T-cell (primary cell): ENCODE measurements at regions not wholly inside any gene's neighbourhood (a gene's known extent, or its start where the extent isn't known, plus 50 kb on each side); places are given as distances from the start of the nearest gene placed in this dataset.
"Not testable (repeated sequence)": the region's sequence is repeated elsewhere in the genome, so short reads cannot be mapped to it uniquely, and the experiment has no call there.

ENCODE experiments used
- ATAC-seq, 4 experiments: fragments of 200-7000 bp in 3 of 4; fragments of 150-1000 bp in 1 of 4; cut with Tn5 transposase; replicated peaks in 1 of 4; 1 replicate in 3 of 4; 2 replicates in 1 of 4; pipeline ENCODE4 v1.10.0; 2021; ENCODE audit warnings: moderate library complexity in 3 of 4, mild to moderate bottlenecking in 2 of 4, moderate number of reproducible peaks in 1 of 4
- CTCF ChIA-PET, 2 donors: fragments of 300-600 bp; sonication (Branson Sonifier 250); formaldehyde crosslinking; loops; one replicate each; lab custom pipeline; 2022; ENCODE audit warnings: antibody characterized with exemption in 2 of 2; lab: Charles Lee
- POLR2A ChIA-PET, 2 donors: fragments of 300-600 bp; sonication (Branson Sonifier 250); formaldehyde crosslinking; loops; one replicate each; lab custom pipeline; 2022; ENCODE audit warnings: antibody characterized with exemption in 2 of 2; lab: Charles Lee
- DNase-seq, 35 experiments: peaks; one replicate each; pipeline versions ENCODE4 v3.0.0 to v3.0.0-alpha.2; 2013 to 2023
- H3K27ac ChIP-seq: one replicate; pipeline ENCODE4 v1.5.1; 2013; ENCODE audit warnings: low read length
- H3K27me3 ChIP-seq, 2 experiments: replicated peaks in 1 of 2; 1 replicate in 1 of 2; 2 replicates in 1 of 2; pipeline versions ENCODE4 v1.6.1 to v1.7.0; 2013; ENCODE audit warnings: low read length in 1 of 2, mixed read lengths in 1 of 2; ENCODE audit not compliant: control insufficient read depth in 2 of 2, insufficient read depth in 2 of 2; ENCODE audit errors: extremely low read depth in 1 of 2
- H3K36me3 ChIP-seq, 2 donors: 1 replicate in 1 of 2; 2 replicates in 1 of 2; pipeline versions ENCODE4 v1.6.1 to v1.7.0; 2013; ENCODE audit warnings: low read length in 1 of 2; ENCODE audit not compliant: control insufficient read depth in 2 of 2, insufficient read depth in 1 of 2; ENCODE audit errors: extremely low read depth in 1 of 2
- H3K4me1 ChIP-seq, 2 experiments: 1 replicate in 1 of 2; 2 replicates in 1 of 2; pipeline versions ENCODE4 v1.6.1 to v1.7.0; 2013; ENCODE audit warnings: low read length in 2 of 2, mixed read lengths in 1 of 2; ENCODE audit not compliant: insufficient read depth in 2 of 2, control insufficient read depth in 1 of 2; ENCODE audit errors: extremely low read depth in 1 of 2
- H3K4me3 ChIP-seq, 2 donors: 1 replicate in 1 of 2; 2 replicates in 1 of 2; pipeline versions ENCODE4 v1.5.1 to v1.7.0; 2013; ENCODE audit warnings: mild to moderate bottlenecking in 2 of 2, low read length in 1 of 2, moderate library complexity in 1 of 2; ENCODE audit not compliant: control insufficient read depth in 1 of 2; ENCODE audit errors: extremely low read depth in 1 of 2
- H3K9me3 ChIP-seq: 2 replicates; pipeline ENCODE4 v1.7.0; 2013
- H3K27ac Mint-ChIP-seq, 2 donors: one replicate each; pipeline ENCODE4 v1.8.0; 2020 to 2021; ENCODE audit warnings: mild to moderate bottlenecking in 2 of 2, mixed read lengths in 2 of 2
- H3K27me3 Mint-ChIP-seq, 2 donors: one replicate each; pipeline ENCODE4 v1.8.0; 2021 to 2022; ENCODE audit warnings: mixed read lengths in 2 of 2
- H3K36me3 Mint-ChIP-seq: one replicate; pipeline ENCODE4 v1.8.0; 2021; ENCODE audit warnings: mixed read lengths
- H3K4me1 Mint-ChIP-seq, 3 donors: one replicate each; pipeline ENCODE4 v1.8.0; 2020 to 2022; ENCODE audit warnings: mixed read lengths in 3 of 3, mild to moderate bottlenecking in 1 of 3
- H3K4me3 Mint-ChIP-seq, 3 donors: one replicate each; pipeline ENCODE4 v1.8.0; 2020 to 2022; ENCODE audit warnings: mild to moderate bottlenecking in 3 of 3, mixed read lengths in 3 of 3, moderate library complexity in 3 of 3
- H3K9me3 Mint-ChIP-seq, 3 donors: one replicate each; pipeline ENCODE4 v1.8.0; 2020 to 2022; ENCODE audit warnings: mixed read lengths in 3 of 3
- WGBS: methylation state at CpG from one replicate; pipeline ENCODE4 v1.1.5; 2013; ENCODE audit warnings: missing lambda C conversion rate; ENCODE audit not compliant: insufficient coverage; 5-methylcytosine and 5-hydroxymethylcytosine counted together

GRCh38 chr11:128036556-128037093 is 550.7 kb downstream of the ETS1 start:
- no peak overlapping the region for H3K4me3 Mint-ChIP-seq
- CTCF ChIA-PET: interaction anchor here (1.2 to 3.4 kb wide), 3 partner anchors 14 to 122 kb away, joined by 4 to 62 read pairs (median 4); no protein-coding TSS in a partner anchor
- no peaks in the 10 kb centered on the region for H3K9me3 ChIP-seq
- POLR2A ChIA-PET: no interaction called here
- no peaks in the 10 kb centered on the region for H3K36me3 Mint-ChIP-seq
- H3K27ac ChIP-seq: peak overlapping the region; percentile 74
- H3K4me3 ChIP-seq: peak overlapping the region in 1 of 2 donors; percentile 44
- H3K27ac Mint-ChIP-seq: no peak overlapping the region
- peaks cover 15 to 40% (median 19%) of the 10 kb centered on the region in 3 donors for H3K4me1 Mint-ChIP-seq
- H3K27me3 ChIP-seq: no peaks in the 10 kb centered on the region
- no peaks in the 10 kb centered on the region for H3K9me3 Mint-ChIP-seq
- H3K4me1 ChIP-seq: peaks cover 45 to 52% of the 10 kb centered on the region in 2 experiments
- WGBS: 60% methylated on average over 4 of the region's 4 CpGs
- ATAC-seq (no peak), DNase-seq (no peak)
- no peaks in the 10 kb centered on the region for H3K27me3 Mint-ChIP-seq
- H3K36me3 ChIP-seq: no peaks in the 10 kb centered on the region

GRCh38 chr11:128036006-128036405 is 551.4 kb downstream of the ETS1 start:
- Histone ChIP-seq H3K9me3 (no peaks in the 10 kb centered on the region), H3K27ac (peak overlapping the region; percentile 74), H3K4me1 (peaks cover 43 to 53% of the 10 kb centered on the region in 2 experiments), H3K4me3 (peak overlapping the region; percentile 44), H3K27me3 (no peaks in the 10 kb centered on the region), H3K36me3 (no peaks in the 10 kb centered on the region)
- Mint-ChIP-seq H3K9me3 (no peaks in the 10 kb centered on the region), H3K4me1 (peaks cover 15 to 40% (median 19%) of the 10 kb centered on the region in 3 donors), H3K27ac (no peak overlapping the region), H3K4me3 (no peak overlapping the region), H3K27me3 (no peaks in the 10 kb centered on the region), H3K36me3 (no peaks in the 10 kb centered on the region)
- ChIA-PET CTCF (interaction anchor here in 1 of 2 donors (1.6 kb wide), 1 partner anchor 14 kb away, joined by 4 read pairs; no protein-coding TSS in a partner anchor), POLR2A (no interaction called here)
- ATAC-seq (no peak), DNase-seq (no peak)
- 24% methylated on average over 4 of the region's 5 CpGs for WGBS

- not testable (repeated sequence) for H3K27ac Mint-ChIP-seq, H3K9me3 Mint-ChIP-seq, H3K4me3 ChIP-seq, H3K27ac ChIP-seq, H3K36me3 Mint-ChIP-seq, H3K27me3 ChIP-seq, H3K4me3 Mint-ChIP-seq, H3K9me3 ChIP-seq, H3K27me3 Mint-ChIP-seq, H3K36me3 ChIP-seq
- peaks cover 8 to 17% of the 10 kb centered on the region in 2 experiments for H3K4me1 ChIP-seq
- H3K4me1 Mint-ChIP-seq: peaks cover 7 to 12% (median 12%) of the 10 kb centered on the region in 3 donors
- peak; percentile 28 to 91 (median 58) for DNase-seq
- ATAC-seq: peak; percentile 71 to 93 (median 80)
- CTCF ChIA-PET: interaction anchor here (0.5 to 2.5 kb wide), 13 partner anchors 18 to 826 kb away, joined by 3 to 27 read pairs (median 3); no protein-coding TSS in a partner anchor
- POLR2A ChIA-PET: interaction anchor here in 1 of 2 donors (0.8 kb wide), 1 partner anchor 107 kb away, joined by 4 read pairs; no protein-coding TSS in a partner anchor
- WGBS: 24% methylated on average over 9 of the region's 14 CpGs
These were observed 555.7 kb downstream of the ETS1 start for GRCh38 chr11:128031538-128032134.

GRCh38 chr11:128029219-128029722 is 558.1 kb downstream of the ETS1 start:
- Histone ChIP-seq H3K4me3 (no peak overlapping the region), H3K27me3 (peaks cover 0 to 2% of the 10 kb centered on the region in 2 experiments), H3K4me1 (peaks cover 0 to 4% of the 10 kb centered on the region in 2 experiments), H3K27ac (no peak overlapping the region), H3K9me3 (no peaks in the 10 kb centered on the region), H3K36me3 (no peaks in the 10 kb centered on the region)
- ChIA-PET CTCF (interaction anchor here (0.6 to 2.6 kb wide), 11 partner anchors 10 to 1776 kb away, joined by 3 to 11 read pairs (median 4); no protein-coding TSS in a partner anchor), POLR2A (no interaction called here)
- WGBS: no CpG with 5 or more reads among the region's 1 CpG
- DNase-seq (no peak), ATAC-seq (no peak)
- Mint-ChIP-seq H3K27me3 (peaks cover 6 to 11% of the 10 kb centered on the region in 2 donors), H3K9me3 (no peaks in the 10 kb centered on the region), H3K27ac (no peak overlapping the region), H3K36me3 (no peaks in the 10 kb centered on the region), H3K4me3 (no peak overlapping the region), H3K4me1 (peaks cover 7 to 10% (median 10%) of the 10 kb centered on the region in 3 donors)

GRCh38 chr11:128026596-128026995 is 560.8 kb downstream of the ETS1 start:
- H3K36me3 Mint-ChIP-seq: no peaks in the 10 kb centered on the region
- H3K4me1 ChIP-seq: peaks cover 0 to under 1% of the 10 kb centered on the region in 2 experiments
- no peak overlapping the region for H3K27ac Mint-ChIP-seq
- peaks cover 0 to 2% of the 10 kb centered on the region in 2 experiments for H3K27me3 ChIP-seq
- no peaks in the 10 kb centered on the region for H3K36me3 ChIP-seq
- H3K4me3 ChIP-seq: no peak overlapping the region
- H3K4me3 Mint-ChIP-seq: no peak overlapping the region
- DNase-seq (no peak), ATAC-seq (no peak)
- no peak overlapping the region for H3K27ac ChIP-seq
- POLR2A ChIA-PET: no interaction called here
- CTCF ChIA-PET: no interaction called here
- 83% methylated on average over 3 of the region's 6 CpGs for WGBS
- no peaks in the 10 kb centered on the region for H3K9me3 Mint-ChIP-seq
- H3K4me1 Mint-ChIP-seq: peaks cover 0 to 3% (median 2%) of the 10 kb centered on the region in 3 donors
- H3K27me3 Mint-ChIP-seq: peaks cover 6 to 11% of the 10 kb centered on the region in 2 donors
- H3K9me3 ChIP-seq: no peaks in the 10 kb centered on the region

GRCh38 chr11:128022761-128023160 is 564.6 kb downstream of the ETS1 start:
- H3K27ac ChIP-seq: no peak overlapping the region
- ChIA-PET CTCF (interaction anchor here in 1 of 2 donors (0.6 to 1.4 kb wide), 3 partner anchors 135 to 809 kb away, joined by 4 to 6 read pairs (median 4); no protein-coding TSS in a partner anchor), POLR2A (no interaction called here)
- peaks cover 5 to 6% of the 10 kb centered on the region in 2 donors for H3K27me3 Mint-ChIP-seq
- no peaks in the 10 kb centered on the region for H3K36me3 ChIP-seq
- no peaks in the 10 kb centered on the region for H3K4me1 ChIP-seq
- ATAC-seq (no peak), DNase-seq (no peak)
- no peak overlapping the region for H3K4me3 ChIP-seq
- H3K4me3 Mint-ChIP-seq: no peak overlapping the region
- no peaks in the 10 kb centered on the region for H3K9me3 ChIP-seq
- no peak overlapping the region for H3K27ac Mint-ChIP-seq
- H3K4me1 Mint-ChIP-seq: no peaks in the 10 kb centered on the region
- H3K9me3 Mint-ChIP-seq: no peaks in the 10 kb centered on the region
- H3K36me3 Mint-ChIP-seq: no peaks in the 10 kb centered on the region
- H3K27me3 ChIP-seq: no peaks in the 10 kb centered on the region
